ENCODE measurements at regions not wholly inside any gene's neighbourhood (a gene's known extent, or its start where the extent isn't known, plus 50 kb on each side); places are given as distances from the start of the nearest gene placed in this dataset.
A peak's percentile ranks its signal among the peaks of the same experiment; 100 is the strongest.

GRCh38 chr11:80886684-80887083 lies 1445.9 kb upstream of the TENM4 start:
- Histone ChIP-seq H3K27me3 (replicated peaks in 1 of 4; ENCODE audit: control insufficient read depth in 3 of 4, extremely low read depth in 1 of 4, insufficient read depth in 3 of 4, low read length in 3 of 4) (no peaks in the 10 kb centered on the region), H4K91ac (replicated peaks; ENCODE audit: insufficient read length, low read length) (no peak overlapping the region), H3K79me1 (ENCODE audit: low read depth, low read length) (no peaks in the 10 kb centered on the region), H3K14ac (ENCODE audit: insufficient read length) (no peak overlapping the region), H3K18ac (ENCODE audit: extremely low read depth, low read length) (no peak overlapping the region), H3K23ac (ENCODE audit: insufficient read length) (no peak overlapping the region), H4K5ac (ENCODE audit: insufficient read length, low read depth, low read length) (no peak overlapping the region), H2BK15ac (ENCODE audit: low read length) (no peak overlapping the region), H3K4me2 (ENCODE audit: insufficient read depth in 1 of 2, low read depth in 2 of 2, low read length in 2 of 2) (no peak overlapping the region), H2AFZ (ENCODE audit: low read length) (no peak overlapping the region), H4K8ac (ENCODE audit: extremely low read depth, insufficient read depth, low read length) (no peak overlapping the region), H3K27ac (ENCODE audit: low read depth, low read length) (no peak overlapping the region), H2BK120ac (replicated peaks; ENCODE audit: low read depth, low read length) (no peak overlapping the region), H3K79me2 (ENCODE audit: control insufficient read depth in 1 of 2, insufficient read depth in 2 of 2, low read length in 2 of 2) (no peaks in the 10 kb centered on the region), H3K4ac (replicated peaks; ENCODE audit: insufficient read length, low read depth, low read length) (no peak overlapping the region), H2BK20ac (ENCODE audit: low read length) (no peak overlapping the region), H3K9me3 (ENCODE audit: insufficient read depth in 2 of 2, low read depth in 1 of 2, low read length in 1 of 2) (no peaks in the 10 kb centered on the region), H2BK5ac (ENCODE audit: low read depth, low read length) (no peak overlapping the region), H3K4me3 (ENCODE audit: extremely low read depth in 1 of 4, insufficient read depth in 2 of 4, low read depth in 3 of 4, low read length in 4 of 4) (no peak overlapping the region), H3K4me1 (replicated peaks in 1 of 4; ENCODE audit: control insufficient read depth in 3 of 4, insufficient read depth in 4 of 4, low read length in 3 of 4) (no peaks in the 10 kb centered on the region), H2BK12ac (ENCODE audit: low read depth, low read length) (no peak overlapping the region), H2AK5ac (ENCODE audit: low read depth, low read length) (no peak overlapping the region), H3K9ac (replicated peaks in 1 of 4; ENCODE audit: extremely low read depth in 1 of 4, low read depth in 3 of 4, low read length in 3 of 4) (no peak overlapping the region), H3K36me3 (ENCODE audit: control insufficient read depth in 2 of 4, insufficient read depth in 4 of 4, low read length in 3 of 4) (no peaks in the 10 kb centered on the region), H3K56ac (replicated peaks; ENCODE audit: insufficient read length, low read depth, low read length) (peak overlapping the region; percentile 36), H3K23me2 (ENCODE audit: low read depth, low read length) (peaks cover 3% of the 10 kb centered on the region; the same call in 1 of the 2 replicates), H4K20me1 (replicated peaks in 1 of 2; ENCODE audit: control insufficient read depth in 1 of 2, insufficient read depth in 2 of 2, low read length in 2 of 2) (no peaks in the 10 kb centered on the region)
- no peak for TF ChIP-seq PHF8 (conservative IDR thresholded peaks at IDR 0.05; ENCODE audit: low read depth, low read length)
- TF ChIP-seq SIX5 (IDR thresholded peaks at IDR 0.05; ENCODE audit: low read depth, low read length) = no peak
- TF ChIP-seq SIN3A (conservative IDR thresholded peaks at IDR 0.05 in 1 of 2, IDR thresholded peaks at IDR 0.05 in 1 of 2; ENCODE audit: low read depth in 1 of 2, low read length in 2 of 2) = no peak
- no peak for TF ChIP-seq ZNF274 (IDR thresholded peaks at IDR 0.05; ENCODE audit: borderline replicate concordance, extremely low read depth, low read length)
- no peak for TF ChIP-seq CBX5 (IDR thresholded peaks at IDR 0.05; ENCODE audit: low read depth, low read length)
- no peak for TF ChIP-seq HDAC6 (IDR thresholded peaks at IDR 0.05; ENCODE audit: low read depth, low read length)
- no peak for TF ChIP-seq EZH2 (IDR thresholded peaks at IDR 0.05; ENCODE audit: low read depth, low read length, severe bottlenecking)
- TF ChIP-seq, protein P1, sequence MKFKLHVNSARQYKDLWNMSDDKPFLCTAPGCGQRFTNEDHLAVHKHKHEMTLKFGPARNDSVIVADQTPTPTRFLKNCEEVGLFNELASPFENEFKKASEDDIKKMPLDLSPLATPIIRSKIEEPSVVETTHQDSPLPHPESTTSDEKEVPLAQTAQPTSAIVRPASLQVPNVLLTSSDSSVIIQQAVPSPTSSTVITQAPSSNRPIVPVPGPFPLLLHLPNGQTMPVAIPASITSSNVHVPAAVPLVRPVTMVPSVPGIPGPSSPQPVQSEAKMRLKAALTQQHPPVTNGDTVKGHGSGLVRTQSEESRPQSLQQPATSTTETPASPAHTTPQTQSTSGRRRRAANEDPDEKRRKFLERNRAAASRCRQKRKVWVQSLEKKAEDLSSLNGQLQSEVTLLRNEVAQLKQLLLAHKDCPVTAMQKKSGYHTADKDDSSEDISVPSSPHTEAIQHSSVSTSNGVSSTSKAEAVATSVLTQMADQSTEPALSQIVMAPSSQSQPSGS (IDR thresholded peaks at IDR 0.05; ENCODE audit: low read length) = no peak
- no peak for TF ChIP-seq FOSL1 (IDR thresholded peaks at IDR 0.05; ENCODE audit: insufficient read depth, low read depth, low read length)
- no peak for TF ChIP-seq TCF12 (IDR thresholded peaks at IDR 0.05; ENCODE audit: low read depth, low read length)
- no peak for TF ChIP-seq RFX5 (IDR thresholded peaks at IDR 0.05; ENCODE audit: borderline replicate concordance, low read depth, low read length)
- CTCF ChIA-PET (ENCODE audit: partially characterized antibody) = no interaction called here
- FAIRE-seq (no peak), DNase-seq (ENCODE audit: low read depth in 1 of 2, low spot score in 2 of 2) (no peak)
- POLR2A ChIA-PET (ENCODE audit: partially characterized antibody) = no interaction called here

Measured in H1 (cell line).